ENCODE measurements at regions not wholly inside any gene's neighbourhood (a gene's known extent, or its start where the extent isn't known, plus 50 kb on each side); places are given as distances from the start of the nearest gene placed in this dataset.

- Histone ChIP-seq H3K4me2 (ENCODE audit: low read length) (no peak overlapping the region), H3K9me2 (replicated peaks; ENCODE audit: control insufficient read depth, low read length) (no peaks in the 10 kb centered on the region), H3K27me3 (ENCODE audit: control insufficient read depth, low read length) (no peaks in the 10 kb centered on the region), H3K36me3 (ENCODE audit: control insufficient read depth, low read length) (no peaks in the 10 kb centered on the region), H3K79me2 (ENCODE audit: control insufficient read depth, low read length) (no peaks in the 10 kb centered on the region), H3K27ac (ENCODE audit: low read depth, low read length) (no peak overlapping the region), H3F3A (ENCODE audit: control insufficient read depth, insufficient read depth) (no peaks in the 10 kb centered on the region), H3K4me3 (ENCODE audit: low read length) (no peak overlapping the region), H3K4me1 (ENCODE audit: control insufficient read depth, low read length) (no peaks in the 10 kb centered on the region), H4K20me1 (ENCODE audit: control insufficient read depth, insufficient read depth, low read depth, low read length) (no peaks in the 10 kb centered on the region), H3K9me3 (ENCODE audit: control insufficient read depth, insufficient read depth, low read length) (no peaks in the 10 kb centered on the region)
- no peak for TF ChIP-seq CTCF (IDR thresholded peaks at IDR 0.05; ENCODE audit: low read depth, low read length, poor library complexity, severe bottlenecking)
Measured at GRCh38 chr16:59612094-59612493, 878.0 kb upstream of the GOT2 start.

GRCh38 chr16:59611556-59611955, 877.4 kb upstream of the GOT2 start:
- no peak overlapping the region for H3K27ac ChIP-seq (ENCODE audit: low read depth, low read length)
- H3K4me1 ChIP-seq (ENCODE audit: control insufficient read depth, low read length) = no peaks in the 10 kb centered on the region
- TF ChIP-seq CTCF (IDR thresholded peaks at IDR 0.05; ENCODE audit: low read depth, low read length, poor library complexity, severe bottlenecking) = no peak
- no peak for TF ChIP-seq EZH2phosphoT487 (IDR thresholded peaks at IDR 0.05; ENCODE audit: borderline replicate concordance, low read length)
- no peak overlapping the region for H3K4me3 ChIP-seq (ENCODE audit: low read length)
- no peaks in the 10 kb centered on the region for H4K20me1 ChIP-seq (ENCODE audit: control insufficient read depth, insufficient read depth, low read depth, low read length)
- no peak overlapping the region for H3K4me2 ChIP-seq (ENCODE audit: low read length)
- no peaks in the 10 kb centered on the region for H3K27me3 ChIP-seq (ENCODE audit: control insufficient read depth, low read length)
- no peaks in the 10 kb centered on the region for H3K79me2 ChIP-seq (ENCODE audit: control insufficient read depth, low read length)
- no peaks in the 10 kb centered on the region for H3F3A ChIP-seq (ENCODE audit: control insufficient read depth, insufficient read depth)
- H3K36me3 ChIP-seq (ENCODE audit: control insufficient read depth, low read length) = no peaks in the 10 kb centered on the region
- H3K9me2 ChIP-seq (replicated peaks; ENCODE audit: control insufficient read depth, low read length) = no peaks in the 10 kb centered on the region
- H3K9me3 ChIP-seq (ENCODE audit: control insufficient read depth, insufficient read depth, low read length) = no peaks in the 10 kb centered on the region

GRCh38 chr16:59605706-59606105, 871.6 kb upstream of the GOT2 start:
- Histone ChIP-seq H3K4me1 (ENCODE audit: control insufficient read depth, low read length) (no peaks in the 10 kb centered on the region), H3K79me2 (ENCODE audit: control insufficient read depth, low read length) (no peaks in the 10 kb centered on the region), H3K27me3 (ENCODE audit: control insufficient read depth, low read length) (no peaks in the 10 kb centered on the region), H4K20me1 (ENCODE audit: control insufficient read depth, insufficient read depth, low read depth, low read length) (no peaks in the 10 kb centered on the region), H3F3A (ENCODE audit: control insufficient read depth, insufficient read depth) (no peaks in the 10 kb centered on the region), H3K4me2 (ENCODE audit: low read length) (no peak overlapping the region), H3K4me3 (ENCODE audit: low read length) (no peak overlapping the region), H3K36me3 (ENCODE audit: control insufficient read depth, low read length) (no peaks in the 10 kb centered on the region), H3K27ac (ENCODE audit: low read depth, low read length) (no peak overlapping the region), H3K9me3 (ENCODE audit: control insufficient read depth, insufficient read depth, low read length) (no peaks in the 10 kb centered on the region; the same call in 1 of the 2 replicates), H3K9me2 (replicated peaks; ENCODE audit: control insufficient read depth, low read length) (no peaks in the 10 kb centered on the region)
- TF ChIP-seq EZH2phosphoT487 (IDR thresholded peaks at IDR 0.05; ENCODE audit: borderline replicate concordance, low read length) (no peak), CTCF (IDR thresholded peaks at IDR 0.05; ENCODE audit: low read depth, low read length, poor library complexity, severe bottlenecking) (no peak)

GRCh38 chr16:59604354-59604753, 870.2 kb upstream of the GOT2 start:
- H3K27ac ChIP-seq (ENCODE audit: low read depth, low read length) = no peak overlapping the region
- H3K9me3 ChIP-seq (ENCODE audit: control insufficient read depth, insufficient read depth, low read length) = no peaks in the 10 kb centered on the region; the same call in 1 of the 2 replicates
- H3K4me1 ChIP-seq (ENCODE audit: control insufficient read depth, low read length) = no peaks in the 10 kb centered on the region
- H3K36me3 ChIP-seq (ENCODE audit: control insufficient read depth, low read length) = no peaks in the 10 kb centered on the region
- no peak overlapping the region for H3K4me2 ChIP-seq (ENCODE audit: low read length)
- H3F3A ChIP-seq (ENCODE audit: control insufficient read depth, insufficient read depth) = no peaks in the 10 kb centered on the region
- H3K27me3 ChIP-seq (ENCODE audit: control insufficient read depth, low read length) = no peaks in the 10 kb centered on the region
- no peak overlapping the region for H3K4me3 ChIP-seq (ENCODE audit: low read length)
- H4K20me1 ChIP-seq (ENCODE audit: control insufficient read depth, insufficient read depth, low read depth, low read length) = no peaks in the 10 kb centered on the region
- H3K9me2 ChIP-seq (replicated peaks; ENCODE audit: control insufficient read depth, low read length) = no peaks in the 10 kb centered on the region
- TF ChIP-seq CTCF (IDR thresholded peaks at IDR 0.05; ENCODE audit: low read depth, low read length, poor library complexity, severe bottlenecking) (no peak), EZH2phosphoT487 (IDR thresholded peaks at IDR 0.05; ENCODE audit: borderline replicate concordance, low read length) (no peak)
- H3K79me2 ChIP-seq (ENCODE audit: control insufficient read depth, low read length) = no peaks in the 10 kb centered on the region

All from DOHH2 (cell line).